HG02642 (cell line): ENCODE measurements at regions not wholly inside any gene's neighbourhood (a gene's known extent, or its start where the extent isn't known, plus 50 kb on each side); places are given as distances from the start of the nearest gene placed in this dataset.

Source experiments
- ATAC-seq: cut with Tn5 transposase; IDR thresholded peaks from one replicate; pipeline ENCODE4 v1.9.1; 2021; ENCODE audit warnings: mild to moderate bottlenecking; ENCODE audit not compliant: unreplicated experiment, poor library complexity

GRCh38 chr3:98952404-98952803 lies 50.9 kb upstream of the DCBLD2 start:
- no peak for ATAC-seq
